ENCODE measurements at regions not wholly inside any gene's neighbourhood (a gene's known extent, or its start where the extent isn't known, plus 50 kb on each side); places are given as distances from the start of the nearest gene placed in this dataset.

DNA sequence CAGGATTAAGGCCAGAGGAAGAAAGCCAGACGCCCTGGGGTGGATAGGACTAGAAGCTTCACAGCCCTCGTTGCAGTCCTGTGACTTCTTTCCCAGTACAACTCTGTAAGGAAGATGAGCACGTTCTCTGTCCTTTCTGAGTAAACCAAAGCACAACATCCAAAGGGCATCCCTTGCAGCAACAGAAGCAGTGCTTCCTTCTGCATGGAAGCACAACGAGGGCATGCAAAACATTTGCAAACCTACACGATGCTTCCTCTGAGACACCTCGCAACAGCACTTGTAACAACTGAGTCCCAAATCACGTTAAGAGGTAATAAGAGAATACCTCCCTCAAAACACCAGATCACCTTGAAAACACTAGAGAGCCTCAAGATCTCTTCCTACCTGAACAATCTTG is 335.7 kb upstream of the RASGEF1B start:
- H3K9ac ChIP-seq (ENCODE audit: control insufficient read depth, extremely low read depth, insufficient read depth, low read length) = no peak overlapping the region
- H3K9me1 ChIP-seq (ENCODE audit: control insufficient read depth, extremely low read depth, insufficient read depth, low read length) = no peaks in the 10 kb centered on the region
- no peaks in the 10 kb centered on the region for H3K36me3 ChIP-seq (ENCODE audit: control insufficient read depth in 2 of 2, extremely low read depth in 1 of 2, insufficient read depth in 2 of 2, low read length in 2 of 2)
- no peak for DNase-seq (ENCODE audit: low read depth, low spot score)
- H3K4me1 ChIP-seq (ENCODE audit: control insufficient read depth, extremely low read depth, insufficient read depth, low read length) = no peaks in the 10 kb centered on the region
- H3K9me3 ChIP-seq (ENCODE audit: control insufficient read depth, low read depth, low read length) = no peaks in the 10 kb centered on the region
- dilution Hi-C loops (cut with MboI; ENCODE audit: extremely low pct_ligation_motif_present, low sequenced_read_pairs) = no loop called here
- no peak for FAIRE-seq
- TF ChIP-seq, protein P1, sequence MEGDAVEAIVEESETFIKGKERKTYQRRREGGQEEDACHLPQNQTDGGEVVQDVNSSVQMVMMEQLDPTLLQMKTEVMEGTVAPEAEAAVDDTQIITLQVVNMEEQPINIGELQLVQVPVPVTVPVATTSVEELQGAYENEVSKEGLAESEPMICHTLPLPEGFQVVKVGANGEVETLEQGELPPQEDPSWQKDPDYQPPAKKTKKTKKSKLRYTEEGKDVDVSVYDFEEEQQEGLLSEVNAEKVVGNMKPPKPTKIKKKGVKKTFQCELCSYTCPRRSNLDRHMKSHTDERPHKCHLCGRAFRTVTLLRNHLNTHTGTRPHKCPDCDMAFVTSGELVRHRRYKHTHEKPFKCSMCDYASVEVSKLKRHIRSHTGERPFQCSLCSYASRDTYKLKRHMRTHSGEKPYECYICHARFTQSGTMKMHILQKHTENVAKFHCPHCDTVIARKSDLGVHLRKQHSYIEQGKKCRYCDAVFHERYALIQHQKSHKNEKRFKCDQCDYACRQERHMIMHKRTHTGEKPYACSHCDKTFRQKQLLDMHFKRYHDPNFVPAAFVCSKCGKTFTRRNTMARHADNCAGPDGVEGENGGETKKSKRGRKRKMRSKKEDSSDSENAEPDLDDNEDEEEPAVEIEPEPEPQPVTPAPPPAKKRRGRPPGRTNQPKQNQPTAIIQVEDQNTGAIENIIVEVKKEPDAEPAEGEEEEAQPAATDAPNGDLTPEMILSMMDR (optimal IDR thresholded peaks at IDR 0.05 in 1 of 3, IDR thresholded peaks at IDR 0.05 in 1 of 3, conservative IDR thresholded peaks at IDR 0.05 in 1 of 3; ENCODE audit: extremely low read depth in 1 of 3, insufficient read depth in 2 of 3, low read length in 3 of 3) = no peak
- no peak for TF ChIP-seq EZH2 (IDR thresholded peaks at IDR 0.05; ENCODE audit: low read length)
- H3K79me2 ChIP-seq (ENCODE audit: control insufficient read depth, insufficient read depth, low read length) = no peaks in the 10 kb centered on the region
- H2AFZ ChIP-seq (ENCODE audit: control insufficient read depth, low read length) = no peak overlapping the region
- no peak overlapping the region for H3K27ac ChIP-seq (ENCODE audit: control insufficient read depth, insufficient read depth, low read length)
- H4K20me1 ChIP-seq (ENCODE audit: control insufficient read depth, extremely low read depth, insufficient read depth, low read length) = no peaks in the 10 kb centered on the region
- no peaks in the 10 kb centered on the region for H3K27me3 ChIP-seq (ENCODE audit: control insufficient read depth, extremely low read depth, insufficient read depth, low read length)
- no peak overlapping the region for H3K4me3 ChIP-seq (ENCODE audit: control insufficient read depth in 2 of 3, extremely low read depth in 1 of 3, insufficient read depth in 2 of 3, low read depth in 1 of 3, low read length in 3 of 3)
- no peak overlapping the region for H3K4me2 ChIP-seq (ENCODE audit: control insufficient read depth, extremely low read depth, insufficient read depth, low read depth, low read length)

DNA sequence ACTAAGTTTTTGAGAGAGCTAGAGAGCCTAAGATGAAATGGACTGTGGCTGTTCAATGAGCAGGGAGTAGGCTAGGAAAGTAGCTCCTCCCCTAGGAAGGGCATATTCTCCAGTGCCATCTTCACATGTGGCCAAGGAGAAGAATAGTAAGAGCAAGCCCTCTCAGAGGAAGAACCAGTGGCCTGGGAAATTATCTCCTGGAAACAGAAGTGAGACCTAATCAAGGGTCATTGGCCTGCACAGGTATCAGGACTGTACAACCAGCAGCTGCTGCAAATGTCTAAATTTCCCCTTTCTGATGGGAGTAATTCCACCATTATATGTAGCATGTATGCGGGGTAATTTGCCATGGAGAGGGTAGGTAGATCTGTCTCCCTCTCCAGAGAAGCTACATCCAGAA is 334.8 kb upstream of the RASGEF1B start:
- dilution Hi-C loops (cut with MboI; ENCODE audit: extremely low pct_ligation_motif_present, low sequenced_read_pairs) = no loop called here

More for the DNA sequence above, 334.8 kb upstream of the RASGEF1B start:
- Histone ChIP-seq H3K4me1 (ENCODE audit: control insufficient read depth, extremely low read depth, insufficient read depth, low read length) (no peaks in the 10 kb centered on the region), H3K27ac (ENCODE audit: control insufficient read depth, insufficient read depth, low read length) (no peak overlapping the region), H3K4me3 (ENCODE audit: control insufficient read depth in 2 of 3, extremely low read depth in 1 of 3, insufficient read depth in 2 of 3, low read depth in 1 of 3, low read length in 3 of 3) (no peak overlapping the region), H4K20me1 (ENCODE audit: control insufficient read depth, extremely low read depth, insufficient read depth, low read length) (no peaks in the 10 kb centered on the region), H3K9ac (ENCODE audit: control insufficient read depth, extremely low read depth, insufficient read depth, low read length) (no peak overlapping the region), H2AFZ (ENCODE audit: control insufficient read depth, low read length) (no peak overlapping the region), H3K27me3 (ENCODE audit: control insufficient read depth, extremely low read depth, insufficient read depth, low read length) (no peaks in the 10 kb centered on the region), H3K4me2 (ENCODE audit: control insufficient read depth, extremely low read depth, insufficient read depth, low read depth, low read length) (no peak overlapping the region), H3K9me1 (ENCODE audit: control insufficient read depth, extremely low read depth, insufficient read depth, low read length) (no peaks in the 10 kb centered on the region), H3K79me2 (ENCODE audit: control insufficient read depth, insufficient read depth, low read length) (no peaks in the 10 kb centered on the region), H3K9me3 (ENCODE audit: control insufficient read depth, low read depth, low read length) (no peaks in the 10 kb centered on the region), H3K36me3 (ENCODE audit: control insufficient read depth in 2 of 2, extremely low read depth in 1 of 2, insufficient read depth in 2 of 2, low read length in 2 of 2) (no peaks in the 10 kb centered on the region)
- DNase-seq (ENCODE audit: low read depth, low spot score) = no peak
- no peak for TF ChIP-seq EZH2 (IDR thresholded peaks at IDR 0.05; ENCODE audit: low read length)
- TF ChIP-seq, protein P1 (optimal IDR thresholded peaks at IDR 0.05 in 1 of 3, IDR thresholded peaks at IDR 0.05 in 1 of 3, conservative IDR thresholded peaks at IDR 0.05 in 1 of 3; ENCODE audit: extremely low read depth in 1 of 3, insufficient read depth in 2 of 3, low read length in 3 of 3) = no peak
- no peak for FAIRE-seq

Data from keratinocyte (primary cell).